ENCODE measurements at regions not wholly inside any gene's neighbourhood (a gene's known extent, or its start where the extent isn't known, plus 50 kb on each side); places are given as distances from the start of the nearest gene placed in this dataset.

DNA sequence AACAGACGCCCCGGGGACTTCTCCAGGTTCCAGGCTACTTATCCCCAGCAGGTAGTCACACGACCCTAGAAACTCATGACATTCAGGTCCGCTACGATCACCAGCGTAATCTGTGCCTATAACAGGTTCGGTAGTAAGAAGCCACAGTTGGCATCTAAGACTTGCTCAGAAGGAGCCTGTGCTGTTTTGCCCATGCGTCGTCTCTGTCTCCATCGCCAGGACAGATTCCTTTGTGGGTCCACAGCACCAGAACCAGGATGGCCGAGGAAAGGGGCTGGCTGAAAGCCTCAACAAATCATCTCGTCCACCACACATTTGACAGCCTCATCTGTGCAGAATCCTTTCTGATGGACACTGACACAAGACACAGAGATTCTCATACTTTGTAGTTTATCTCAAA, 319.5 kb upstream of the AGA start:
- H3K27me3 Mint-ChIP-seq (ENCODE audit: low read depth in 3 of 3), result no peaks in the 10 kb centered on the region
- no peak overlapping the region for H3K27ac Mint-ChIP-seq
- H3K27me3 ChIP-seq (ENCODE audit: control insufficient read depth in 2 of 2, insufficient read depth in 2 of 2, low read length in 2 of 2), result no peaks in the 10 kb centered on the region
- no peaks in the 10 kb centered on the region for H3K4me1 Mint-ChIP-seq
- H3K4me3 ChIP-seq (replicated peaks in 1 of 3; ENCODE audit: low read depth in 2 of 3, low read length in 3 of 3), result no peak overlapping the region
- H3K4me2 ChIP-seq (replicated peaks; ENCODE audit: extremely low read depth, low read length, poor library complexity, severe bottlenecking), result no peak overlapping the region
- H4K20me1 ChIP-seq (ENCODE audit: insufficient read depth, low read length), result no peaks in the 10 kb centered on the region
- no peaks in the 10 kb centered on the region for H3K79me2 ChIP-seq (ENCODE audit: insufficient read depth, low read length)
- TF ChIP-seq, protein P1, sequence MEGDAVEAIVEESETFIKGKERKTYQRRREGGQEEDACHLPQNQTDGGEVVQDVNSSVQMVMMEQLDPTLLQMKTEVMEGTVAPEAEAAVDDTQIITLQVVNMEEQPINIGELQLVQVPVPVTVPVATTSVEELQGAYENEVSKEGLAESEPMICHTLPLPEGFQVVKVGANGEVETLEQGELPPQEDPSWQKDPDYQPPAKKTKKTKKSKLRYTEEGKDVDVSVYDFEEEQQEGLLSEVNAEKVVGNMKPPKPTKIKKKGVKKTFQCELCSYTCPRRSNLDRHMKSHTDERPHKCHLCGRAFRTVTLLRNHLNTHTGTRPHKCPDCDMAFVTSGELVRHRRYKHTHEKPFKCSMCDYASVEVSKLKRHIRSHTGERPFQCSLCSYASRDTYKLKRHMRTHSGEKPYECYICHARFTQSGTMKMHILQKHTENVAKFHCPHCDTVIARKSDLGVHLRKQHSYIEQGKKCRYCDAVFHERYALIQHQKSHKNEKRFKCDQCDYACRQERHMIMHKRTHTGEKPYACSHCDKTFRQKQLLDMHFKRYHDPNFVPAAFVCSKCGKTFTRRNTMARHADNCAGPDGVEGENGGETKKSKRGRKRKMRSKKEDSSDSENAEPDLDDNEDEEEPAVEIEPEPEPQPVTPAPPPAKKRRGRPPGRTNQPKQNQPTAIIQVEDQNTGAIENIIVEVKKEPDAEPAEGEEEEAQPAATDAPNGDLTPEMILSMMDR (IDR thresholded peaks at IDR 0.05), result no peak
- no peaks in the 10 kb centered on the region for H3K36me3 ChIP-seq (replicated peaks in 1 of 2; ENCODE audit: control insufficient read depth in 1 of 2, insufficient read depth in 2 of 2, low read length in 2 of 2)
- H3K4me3 Mint-ChIP-seq, result no peak overlapping the region
- peaks cover 15% of the 10 kb centered on the region in 2 donors for H3K9me3 ChIP-seq (replicated peaks in 1 of 2; ENCODE audit: control insufficient read depth in 1 of 2, insufficient read depth in 1 of 2, low read length in 2 of 2)
- no peak overlapping the region for H3K27ac ChIP-seq (ENCODE audit: low read depth in 1 of 2, low read length in 2 of 2)
- H2AFZ ChIP-seq (ENCODE audit: insufficient read depth, low read depth, low read length, poor library complexity, severe bottlenecking), result no peak overlapping the region
- intact Hi-C loops (cut with micrococcal nuclease), result no loop called here
- no peak for DNase-seq
- H3K36me3 Mint-ChIP-seq, result no peaks in the 10 kb centered on the region
- H3K9me3 Mint-ChIP-seq, result peaks cover 4 to 21% (median 10%) of the 10 kb centered on the region in 7 donors
- H3K4me1 ChIP-seq (ENCODE audit: control insufficient read depth in 1 of 2, insufficient read depth in 2 of 2, low read length in 2 of 2), result no peaks in the 10 kb centered on the region
- H3K9ac ChIP-seq (ENCODE audit: insufficient read depth, low read length, poor library complexity, severe bottlenecking), result no peak overlapping the region
- WGBS (ENCODE audit: insufficient coverage), result 87% methylated on average over 12 of the region's 12 CpGs

DNA sequence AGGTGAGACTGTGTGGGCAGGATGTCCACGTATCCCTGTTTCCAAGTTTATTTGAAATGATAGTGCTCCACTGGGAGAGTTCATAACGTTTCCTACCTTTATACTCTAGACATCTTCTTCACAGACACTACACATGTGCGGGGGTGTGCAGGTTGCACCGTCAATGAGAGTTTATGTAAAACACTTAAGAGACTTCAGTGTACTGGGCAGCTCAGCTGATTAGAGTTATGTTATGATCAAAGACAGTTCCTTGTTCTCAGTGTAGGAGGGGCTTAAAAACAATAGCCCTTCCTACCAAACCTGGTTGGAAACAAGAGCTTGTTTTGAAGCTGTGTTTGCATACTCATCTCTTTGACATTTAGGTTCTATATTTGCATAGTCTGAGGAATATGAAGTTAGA, 326.9 kb upstream of the AGA start:
- Mint-ChIP-seq H3K9me3 (peaks cover 0 to 7% (median 6%) of the 10 kb centered on the region in 7 donors), H3K27ac (no peak overlapping the region), H3K4me1 (no peaks in the 10 kb centered on the region), H3K27me3 (ENCODE audit: low read depth in 3 of 3) (no peaks in the 10 kb centered on the region), H3K36me3 (no peaks in the 10 kb centered on the region), H3K4me3 (no peak overlapping the region)
- H3K36me3 ChIP-seq (replicated peaks in 1 of 2; ENCODE audit: control insufficient read depth in 1 of 2, insufficient read depth in 2 of 2, low read length in 2 of 2), result no peaks in the 10 kb centered on the region
- peaks cover 3 to 8% of the 10 kb centered on the region in 2 donors for H3K9me3 ChIP-seq (replicated peaks in 1 of 2; ENCODE audit: control insufficient read depth in 1 of 2, insufficient read depth in 1 of 2, low read length in 2 of 2)
- no peak overlapping the region for H3K4me3 ChIP-seq (replicated peaks in 1 of 3; ENCODE audit: low read depth in 2 of 3, low read length in 3 of 3)
- H3K79me2 ChIP-seq (ENCODE audit: insufficient read depth, low read length), result no peaks in the 10 kb centered on the region
- no peak overlapping the region for H2AFZ ChIP-seq (ENCODE audit: insufficient read depth, low read depth, low read length, poor library complexity, severe bottlenecking)
- intact Hi-C loops (cut with micrococcal nuclease), result no loop called here
- WGBS (ENCODE audit: insufficient coverage), result no CpG with 5 or more reads among the region's 4 CpGs
- TF ChIP-seq, protein P1 (IDR thresholded peaks at IDR 0.05), result no peak
- no peaks in the 10 kb centered on the region for H3K4me1 ChIP-seq (ENCODE audit: control insufficient read depth in 1 of 2, insufficient read depth in 2 of 2, low read length in 2 of 2)
- no peaks in the 10 kb centered on the region for H3K27me3 ChIP-seq (ENCODE audit: control insufficient read depth in 2 of 2, insufficient read depth in 2 of 2, low read length in 2 of 2)
- H4K20me1 ChIP-seq (ENCODE audit: insufficient read depth, low read length), result no peaks in the 10 kb centered on the region
- H3K4me2 ChIP-seq (replicated peaks; ENCODE audit: extremely low read depth, low read length, poor library complexity, severe bottlenecking), result no peak overlapping the region
- H3K9ac ChIP-seq (ENCODE audit: insufficient read depth, low read length, poor library complexity, severe bottlenecking), result no peak overlapping the region
- no peak overlapping the region for H3K27ac ChIP-seq (ENCODE audit: low read depth in 1 of 2, low read length in 2 of 2)
- no peak for DNase-seq

Measured in CD14-positive monocyte (primary cell).